ENCODE measurements at regions not wholly inside any gene's neighbourhood (a gene's known extent, or its start where the extent isn't known, plus 50 kb on each side); places are given as distances from the start of the nearest gene placed in this dataset.

DNA sequence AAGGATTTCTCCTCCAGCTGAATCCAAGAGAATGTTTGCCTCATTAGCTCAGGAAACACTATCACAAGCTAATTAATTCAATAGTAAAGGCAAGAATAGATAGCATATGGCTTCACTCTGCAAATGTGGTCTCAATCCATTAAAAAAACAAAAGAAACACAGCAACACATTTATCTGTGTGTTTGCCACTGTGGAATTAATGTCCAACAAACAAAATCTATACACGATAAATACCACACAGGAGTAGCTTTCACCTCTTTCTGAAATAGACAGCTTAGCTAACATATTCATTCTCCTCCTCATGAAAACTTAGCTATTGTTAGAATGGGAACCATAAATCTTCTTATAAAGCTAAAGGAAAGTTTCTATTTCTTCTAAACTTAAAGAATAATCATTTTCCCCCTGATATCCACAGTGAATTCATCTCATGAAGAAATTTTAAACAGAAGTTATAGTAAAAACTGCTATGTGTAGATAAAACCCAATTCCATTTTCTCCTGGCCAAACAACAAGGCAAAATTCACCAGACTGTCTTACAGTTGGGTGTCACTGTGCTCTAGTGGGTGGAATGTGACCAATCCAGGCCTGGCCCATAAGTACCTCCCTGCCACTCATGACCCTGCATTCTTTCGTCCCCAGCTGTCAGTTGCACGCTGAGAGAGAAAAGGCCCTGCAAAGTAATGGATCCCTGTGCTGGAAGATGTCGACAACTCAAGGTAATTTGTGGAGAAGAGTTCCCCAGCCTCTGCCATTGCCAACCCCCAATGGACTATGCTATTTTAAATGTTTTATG lies 92.9 kb upstream of the NRSN1 start:
- H3K27me3 Mint-ChIP-seq (ENCODE audit: low read depth), result no peaks in the 10 kb centered on the region
- DNase-seq, result no peak
- no peak overlapping the region for H3K27ac Mint-ChIP-seq
- no peak overlapping the region for H3K4me3 Mint-ChIP-seq
- no peaks in the 10 kb centered on the region for H3K4me1 Mint-ChIP-seq (ENCODE audit: low read depth)
- no peaks in the 10 kb centered on the region for H3K36me3 Mint-ChIP-seq (ENCODE audit: insufficient read depth in 2 of 2)
- peaks cover 10% of the 10 kb centered on the region in 2 donors for H3K9me3 Mint-ChIP-seq
- ATAC-seq (replicated peaks in 1 of 2), result no peak

DNA sequence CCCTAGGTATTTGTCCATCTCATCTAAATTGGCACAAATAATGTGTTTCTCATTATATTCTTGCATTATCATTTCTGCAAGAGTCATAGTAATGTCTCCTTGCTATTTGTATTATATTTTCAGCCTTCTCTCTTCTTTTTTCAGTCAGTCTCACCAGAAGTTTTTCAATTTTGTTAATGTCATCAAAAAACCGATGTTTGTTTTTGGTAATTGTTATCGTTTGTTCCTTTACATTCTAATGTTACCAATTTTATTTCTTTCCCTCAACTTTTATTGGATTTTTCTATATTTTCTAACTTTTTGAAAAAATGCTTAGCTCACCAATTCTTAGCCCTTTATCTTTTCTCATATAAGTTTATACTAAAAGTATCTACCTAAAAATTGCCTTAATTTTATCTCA lies 82.2 kb upstream of the NRSN1 start:
- DNase-seq (no peak), ATAC-seq (replicated peaks in 1 of 2) (no peak)
- H3K27ac Mint-ChIP-seq, result no peak overlapping the region
- peaks cover 0 to under 1% of the 10 kb centered on the region in 2 donors for H3K36me3 Mint-ChIP-seq (ENCODE audit: insufficient read depth in 2 of 2)
- no peak overlapping the region for H3K4me3 Mint-ChIP-seq
- H3K9me3 Mint-ChIP-seq, result peaks cover 5 to 13% of the 10 kb centered on the region in 2 donors
- no peaks in the 10 kb centered on the region for H3K27me3 Mint-ChIP-seq (ENCODE audit: low read depth)
- H3K4me1 Mint-ChIP-seq (ENCODE audit: low read depth), result no peaks in the 10 kb centered on the region

DNA sequence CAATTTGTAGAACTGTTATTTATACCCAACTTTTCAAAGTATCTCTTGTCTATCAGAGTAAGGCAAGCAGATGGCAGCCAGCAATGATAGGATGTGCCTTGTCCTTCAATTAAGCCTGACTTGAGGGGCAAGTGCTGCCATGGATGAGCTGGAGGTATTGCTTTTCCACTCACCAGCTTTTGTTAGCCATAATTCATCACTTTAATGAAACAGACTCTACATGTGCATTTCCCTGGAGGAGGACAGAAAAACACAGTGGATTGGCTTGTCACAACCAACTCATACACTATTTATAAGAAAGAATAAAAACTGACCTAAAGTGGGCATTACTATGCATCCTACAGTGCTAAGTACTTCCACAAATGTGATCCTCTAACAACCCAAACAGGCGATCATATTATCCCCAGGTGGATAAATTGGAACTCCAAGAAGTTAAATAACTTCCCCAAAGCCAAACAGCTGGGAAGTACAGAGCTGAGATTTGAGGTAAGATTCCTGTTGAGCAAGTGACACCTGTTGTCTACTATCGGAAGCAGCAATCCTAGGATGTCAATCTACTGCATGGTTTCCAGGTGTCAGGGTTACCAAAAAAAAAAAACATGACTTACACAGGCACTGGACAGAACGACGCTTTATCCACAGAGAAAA lies 73.9 kb upstream of the NRSN1 start:
- H3K36me3 Mint-ChIP-seq (ENCODE audit: insufficient read depth in 2 of 2), result no peaks in the 10 kb centered on the region
- H3K4me3 Mint-ChIP-seq, result no peak overlapping the region
- no peaks in the 10 kb centered on the region for H3K4me1 Mint-ChIP-seq (ENCODE audit: low read depth)
- DNase-seq (no peak), ATAC-seq (replicated peaks in 1 of 2) (no peak)
- no peaks in the 10 kb centered on the region for H3K27me3 Mint-ChIP-seq (ENCODE audit: low read depth)
- no peak overlapping the region for H3K27ac Mint-ChIP-seq
- H3K9me3 Mint-ChIP-seq, result peaks cover 0 to 2% of the 10 kb centered on the region in 2 donors

DNA sequence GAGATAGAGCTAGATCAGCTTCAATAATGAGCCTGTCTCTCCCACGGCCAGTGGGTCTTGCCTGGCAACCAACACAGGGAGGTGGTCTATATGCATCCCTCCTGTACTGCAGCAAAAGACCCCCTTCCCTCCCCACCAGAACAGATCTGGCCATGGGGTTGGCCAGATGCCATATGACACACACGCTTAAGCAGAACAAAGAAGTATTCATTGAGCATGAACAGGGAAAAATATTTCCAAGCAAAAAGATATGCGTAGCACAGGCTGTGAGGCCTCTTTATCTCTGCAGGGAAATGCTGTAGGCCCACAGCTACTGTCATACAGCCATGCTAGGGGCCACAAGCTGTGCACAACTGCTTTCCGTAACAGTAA lies 73.4 kb upstream of the NRSN1 start:
- H3K4me1 Mint-ChIP-seq (ENCODE audit: low read depth), result no peaks in the 10 kb centered on the region
- ATAC-seq (replicated peaks in 1 of 2) (no peak), DNase-seq (no peak)
- H3K4me3 Mint-ChIP-seq, result no peak overlapping the region
- H3K27me3 Mint-ChIP-seq (ENCODE audit: low read depth), result no peaks in the 10 kb centered on the region
- peaks cover 0 to under 1% of the 10 kb centered on the region in 2 donors for H3K9me3 Mint-ChIP-seq
- no peak overlapping the region for H3K27ac Mint-ChIP-seq
- H3K36me3 Mint-ChIP-seq (ENCODE audit: insufficient read depth in 2 of 2), result no peaks in the 10 kb centered on the region

DNA sequence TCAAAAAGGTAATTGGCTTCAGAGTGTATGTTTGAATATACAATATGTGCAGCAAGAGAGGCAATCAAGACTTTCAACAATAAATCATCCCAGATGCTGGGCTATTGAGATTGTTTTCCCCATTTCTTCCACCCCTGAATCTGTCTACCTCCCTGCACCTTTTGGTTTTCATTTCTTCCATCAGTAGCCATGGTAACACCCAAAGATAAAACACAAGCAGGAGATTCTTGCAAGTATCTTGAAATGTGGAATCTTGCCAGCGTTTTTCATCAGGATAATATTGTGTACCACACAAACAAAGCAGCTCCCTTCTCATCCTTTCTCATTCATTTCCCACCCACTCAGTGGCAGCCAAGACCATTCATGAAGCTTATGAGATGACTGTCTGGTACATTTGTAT lies 73.0 kb upstream of the NRSN1 start:
- no peaks in the 10 kb centered on the region for H3K27me3 Mint-ChIP-seq (ENCODE audit: low read depth)
- no peak overlapping the region for H3K4me3 Mint-ChIP-seq
- H3K27ac Mint-ChIP-seq, result no peak overlapping the region
- H3K9me3 Mint-ChIP-seq, result no peaks in the 10 kb centered on the region
- DNase-seq (no peak), ATAC-seq (replicated peaks in 1 of 2) (no peak)
- no peaks in the 10 kb centered on the region for H3K36me3 Mint-ChIP-seq (ENCODE audit: insufficient read depth in 2 of 2)
- no peaks in the 10 kb centered on the region for H3K4me1 Mint-ChIP-seq (ENCODE audit: low read depth)

DNA sequence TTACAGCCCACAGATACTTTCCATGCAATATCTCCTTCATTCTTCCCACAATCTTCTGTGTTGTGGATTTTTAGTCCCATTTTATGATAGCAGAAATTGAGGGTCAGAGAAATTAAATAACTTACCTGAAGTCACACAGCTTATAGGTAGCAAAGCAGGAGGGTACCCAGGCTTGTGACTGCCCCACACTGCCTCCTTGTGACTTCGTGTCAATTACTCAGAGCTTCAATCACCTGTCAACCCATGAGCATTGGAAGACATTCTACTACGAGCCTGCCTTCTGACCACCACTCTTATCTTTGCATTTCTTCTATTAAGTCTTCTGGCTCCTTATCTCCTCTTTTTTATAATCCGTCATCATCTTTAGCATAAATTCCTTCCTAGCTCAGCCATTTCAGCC lies 71.6 kb upstream of the NRSN1 start:
- Mint-ChIP-seq H3K4me3 (no peak overlapping the region), H3K27ac (no peak overlapping the region), H3K36me3 (ENCODE audit: insufficient read depth in 2 of 2) (no peaks in the 10 kb centered on the region), H3K9me3 (no peaks in the 10 kb centered on the region), H3K4me1 (ENCODE audit: low read depth) (no peaks in the 10 kb centered on the region), H3K27me3 (ENCODE audit: low read depth) (no peaks in the 10 kb centered on the region)
- ATAC-seq (replicated peaks in 1 of 2) (no peak), DNase-seq (no peak)

DNA sequence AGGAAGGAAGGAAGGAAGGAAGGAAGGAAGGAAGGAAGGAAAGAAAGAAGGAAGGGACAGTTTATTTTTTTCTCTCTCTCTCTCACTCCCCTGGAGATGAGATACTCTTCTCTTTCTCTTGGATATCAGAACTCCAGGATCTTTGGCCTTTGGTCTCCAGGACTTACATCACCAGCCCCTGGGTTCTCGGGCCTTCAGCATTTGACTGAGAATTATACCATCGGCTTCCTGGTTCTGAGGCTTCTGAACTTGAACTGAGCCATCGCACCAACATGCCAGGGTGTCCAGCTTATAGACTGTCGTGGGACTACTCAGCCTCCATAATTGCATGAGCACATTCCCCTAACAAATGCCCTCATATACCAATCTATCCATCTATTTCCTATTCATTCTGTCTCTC lies 69.4 kb upstream of the NRSN1 start:
- Mint-ChIP-seq H3K9me3 (no peaks in the 10 kb centered on the region), H3K27me3 (ENCODE audit: low read depth) (no peaks in the 10 kb centered on the region), H3K27ac (no peak overlapping the region), H3K36me3 (ENCODE audit: insufficient read depth in 2 of 2) (no peaks in the 10 kb centered on the region), H3K4me1 (ENCODE audit: low read depth) (no peaks in the 10 kb centered on the region), H3K4me3 (no peak overlapping the region)
- ATAC-seq (replicated peaks in 1 of 2) (no peak), DNase-seq (no peak)

DNA sequence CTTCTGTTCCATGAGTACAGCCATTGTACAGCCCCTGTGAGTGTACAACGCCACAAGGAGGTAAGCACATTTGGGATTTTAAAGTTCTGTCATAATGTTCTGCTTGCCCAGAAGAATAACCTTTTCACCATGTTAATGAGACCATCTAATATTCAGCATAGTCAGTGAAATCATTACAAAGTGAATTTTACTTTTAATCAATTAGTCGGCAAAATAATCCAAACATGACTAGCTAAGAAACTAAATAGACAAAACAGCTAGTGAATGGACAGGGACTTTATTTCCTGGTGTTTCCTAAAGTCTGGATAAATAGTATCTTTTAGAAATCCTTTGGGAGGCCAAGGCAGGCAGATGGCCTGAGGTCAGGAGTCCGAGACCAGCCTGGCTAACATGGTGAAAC lies 69.0 kb upstream of the NRSN1 start:
- no peaks in the 10 kb centered on the region for H3K9me3 Mint-ChIP-seq

DNA sequence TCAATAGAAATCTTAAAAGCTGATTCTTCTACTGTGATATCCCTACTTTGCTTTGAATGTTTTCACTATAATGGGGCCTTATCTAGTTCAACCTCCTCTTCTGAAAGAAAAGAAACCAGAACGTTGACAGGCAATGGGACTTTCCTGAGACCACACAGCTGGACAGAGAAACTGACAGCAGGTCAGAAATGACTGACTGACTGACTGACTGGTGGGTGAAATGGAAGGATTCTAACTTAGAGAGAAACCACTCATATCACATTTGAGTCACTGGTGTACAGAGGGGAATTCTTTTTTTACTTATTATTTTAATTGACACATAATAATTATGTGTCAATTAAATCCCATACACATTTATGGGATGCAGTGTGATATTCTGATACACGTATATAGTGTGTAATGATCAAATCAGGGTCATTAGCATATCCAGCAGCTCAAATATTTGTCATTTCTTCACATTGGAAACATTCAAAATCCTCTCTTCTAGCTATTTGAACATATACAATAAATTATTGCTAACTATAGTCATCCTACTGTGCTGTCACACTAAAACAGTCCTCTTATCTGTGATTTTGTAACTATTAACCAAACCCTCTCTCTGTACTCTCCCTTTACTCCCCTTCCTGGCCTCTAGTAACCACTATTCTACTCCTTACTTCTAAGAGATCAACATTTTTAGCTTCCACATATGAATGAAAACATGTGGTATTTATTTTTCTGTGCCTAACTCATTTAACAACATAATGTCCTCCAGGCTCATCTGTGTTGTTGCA lies 64.8 kb upstream of the NRSN1 start:
- peaks cover 2 to 3% of the 10 kb centered on the region in 2 donors for H3K9me3 Mint-ChIP-seq
- no peak overlapping the region for H3K4me3 Mint-ChIP-seq
- peak in 1 of 2 donors; percentile 1 for DNase-seq
- H3K27ac Mint-ChIP-seq, result no peak overlapping the region
- ATAC-seq (replicated peaks in 1 of 2), result peak in 1 of 2 donors; percentile 74
- H3K36me3 Mint-ChIP-seq (ENCODE audit: insufficient read depth in 2 of 2), result no peaks in the 10 kb centered on the region
- H3K4me1 Mint-ChIP-seq (ENCODE audit: low read depth), result no peaks in the 10 kb centered on the region
- peaks cover 8% of the 10 kb centered on the region for H3K27me3 Mint-ChIP-seq (ENCODE audit: low read depth)

More for the DNA sequence above, 69.0 kb upstream of the NRSN1 start:
- no peaks in the 10 kb centered on the region for H3K36me3 Mint-ChIP-seq (ENCODE audit: insufficient read depth in 2 of 2)
- DNase-seq (no peak), ATAC-seq (replicated peaks in 1 of 2) (no peak)
- no peaks in the 10 kb centered on the region for H3K27me3 Mint-ChIP-seq (ENCODE audit: low read depth)
- H3K4me1 Mint-ChIP-seq (ENCODE audit: low read depth), result no peaks in the 10 kb centered on the region
- H3K27ac Mint-ChIP-seq, result no peak overlapping the region
- no peak overlapping the region for H3K4me3 Mint-ChIP-seq

DNA sequence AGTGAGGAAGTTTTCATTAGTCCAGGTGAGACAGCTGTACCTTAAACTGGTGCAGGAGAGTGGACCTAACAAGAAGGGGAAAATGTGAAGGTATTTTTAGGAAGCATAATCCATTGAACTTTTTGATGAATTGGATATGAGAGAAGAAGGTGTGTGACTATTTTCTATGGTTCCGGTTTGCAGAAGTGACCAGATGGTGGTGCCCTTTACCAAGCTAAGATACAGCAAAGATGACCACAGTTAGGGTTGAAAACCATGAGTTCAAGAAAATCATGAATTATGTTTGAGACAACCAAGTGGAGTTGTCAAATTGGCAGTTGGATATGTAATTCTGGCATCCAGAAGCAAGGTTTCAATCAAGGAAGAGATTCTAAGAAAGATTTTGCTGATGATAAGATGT lies 61.9 kb upstream of the NRSN1 start:
- peaks cover 8% of the 10 kb centered on the region for H3K27me3 Mint-ChIP-seq (ENCODE audit: low read depth)
- no peaks in the 10 kb centered on the region for H3K4me1 Mint-ChIP-seq (ENCODE audit: low read depth)
- no peak for DNase-seq
- H3K4me3 Mint-ChIP-seq, result no peak overlapping the region
- H3K36me3 Mint-ChIP-seq (ENCODE audit: insufficient read depth in 2 of 2), result no peaks in the 10 kb centered on the region
- no peak for ATAC-seq (replicated peaks in 1 of 2)
- H3K27ac Mint-ChIP-seq, result no peak overlapping the region
- H3K9me3 Mint-ChIP-seq, result peaks cover 2 to 3% of the 10 kb centered on the region in 2 donors

DNA sequence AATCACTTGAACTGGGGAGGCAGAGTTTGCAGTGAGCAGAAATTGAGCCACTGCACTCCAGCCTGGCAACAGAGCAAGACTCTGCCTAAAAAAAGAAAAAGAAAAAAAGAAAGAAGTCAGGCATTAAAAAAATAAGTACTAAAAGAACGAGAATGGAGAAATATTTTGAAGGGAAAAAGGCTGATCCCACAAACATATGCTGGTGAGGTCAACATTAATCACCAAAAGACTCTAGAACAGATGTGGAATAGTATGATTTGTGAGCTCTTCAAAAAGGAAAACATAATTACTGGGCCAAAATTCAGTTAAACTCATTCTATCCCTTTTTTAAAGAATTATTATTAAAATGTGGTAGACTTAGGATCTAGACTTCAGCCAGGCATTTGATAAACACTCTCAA lies 61.2 kb upstream of the NRSN1 start:
- no peaks in the 10 kb centered on the region for H3K36me3 Mint-ChIP-seq (ENCODE audit: insufficient read depth in 2 of 2)
- H3K27ac Mint-ChIP-seq, result no peak overlapping the region
- no peak for DNase-seq
- peaks cover 2 to 4% of the 10 kb centered on the region in 2 donors for H3K9me3 Mint-ChIP-seq
- H3K4me1 Mint-ChIP-seq (ENCODE audit: low read depth), result no peaks in the 10 kb centered on the region
- H3K4me3 Mint-ChIP-seq, result no peak overlapping the region
- peaks cover 8% of the 10 kb centered on the region for H3K27me3 Mint-ChIP-seq (ENCODE audit: low read depth)
- ATAC-seq (replicated peaks in 1 of 2), result no peak

DNA sequence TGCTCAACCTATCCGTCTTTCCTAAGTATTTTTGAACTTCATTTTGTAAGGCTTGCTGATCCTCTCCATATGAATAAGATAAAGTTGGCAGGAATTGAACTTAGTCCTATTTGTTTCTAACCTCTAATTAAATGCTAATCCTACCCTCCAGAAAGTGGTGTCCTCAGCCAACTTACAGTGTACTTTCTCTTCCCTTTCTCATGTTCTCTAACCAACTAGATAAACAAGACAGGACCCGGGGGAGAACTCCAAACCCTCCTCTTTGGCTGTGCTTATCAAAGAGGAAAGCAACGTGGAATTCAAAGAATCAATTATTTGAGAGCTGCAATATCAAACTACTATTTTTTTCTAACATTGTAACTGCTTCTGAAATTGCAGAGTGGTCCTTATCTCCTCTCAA lies 56.5 kb upstream of the NRSN1 start:
- DNase-seq (no peak), ATAC-seq (replicated peaks in 1 of 2) (no peak)
- no peaks in the 10 kb centered on the region for H3K36me3 Mint-ChIP-seq (ENCODE audit: insufficient read depth in 2 of 2)
- no peak overlapping the region for H3K4me3 Mint-ChIP-seq
- no peaks in the 10 kb centered on the region for H3K4me1 Mint-ChIP-seq (ENCODE audit: low read depth)
- H3K9me3 Mint-ChIP-seq, result peaks cover 2 to 6% of the 10 kb centered on the region in 2 donors
- H3K27me3 Mint-ChIP-seq (ENCODE audit: low read depth), result no peaks in the 10 kb centered on the region
- no peak overlapping the region for H3K27ac Mint-ChIP-seq

DNA sequence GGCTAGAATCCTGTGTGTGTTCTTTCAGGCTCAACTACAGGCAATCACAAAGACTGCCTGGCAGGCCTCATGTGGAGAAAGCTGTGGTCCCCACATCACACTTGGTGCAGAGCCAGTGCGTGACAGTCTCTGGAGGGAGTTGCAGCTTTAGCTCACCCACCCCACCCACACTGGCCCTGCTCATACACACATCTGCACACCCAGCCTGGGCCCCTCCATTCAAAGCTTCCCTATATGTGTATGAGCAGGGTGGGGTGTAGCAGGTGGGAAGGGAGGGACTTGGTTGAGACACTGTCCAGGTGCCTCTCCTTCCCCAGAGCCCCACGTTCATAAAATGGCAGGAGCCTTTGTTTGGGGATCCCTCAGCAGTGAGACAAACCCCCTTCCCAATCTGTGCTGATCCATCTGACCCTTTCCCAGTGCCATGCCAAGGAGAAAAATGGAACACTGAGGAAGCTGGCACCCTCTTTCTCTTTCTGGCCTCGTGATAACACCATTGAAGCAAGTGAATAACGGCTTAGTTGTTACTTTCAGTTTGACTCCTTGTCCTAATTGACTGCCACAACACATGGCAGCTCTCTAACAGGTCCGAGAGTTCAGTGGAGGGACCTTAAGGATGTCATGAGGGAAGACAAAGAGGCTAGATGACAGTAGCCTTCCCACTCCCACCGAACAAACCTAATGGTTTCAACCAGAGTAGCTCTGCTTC lies 53.8 kb upstream of the NRSN1 start:
- Mint-ChIP-seq H3K27me3 (ENCODE audit: low read depth) (no peaks in the 10 kb centered on the region), H3K27ac (no peak overlapping the region)

More for the DNA sequence above, 53.8 kb upstream of the NRSN1 start:
- H3K4me1 Mint-ChIP-seq (ENCODE audit: low read depth), result no peaks in the 10 kb centered on the region
- no peaks in the 10 kb centered on the region for H3K36me3 Mint-ChIP-seq (ENCODE audit: insufficient read depth in 2 of 2)
- H3K4me3 Mint-ChIP-seq, result no peak overlapping the region
- no peak for DNase-seq
- H3K9me3 Mint-ChIP-seq, result peaks cover 0 to 6% of the 10 kb centered on the region in 2 donors
- no peak for ATAC-seq (replicated peaks in 1 of 2)

All from activated T-cell treated with anti-CD3 and anti-CD28 coated beads, Interleukin-2, amount 50 U/mL, for 72 hours (primary cell).